ENCODE measurements at regions not wholly inside any gene's neighbourhood (a gene's known extent, or its start where the extent isn't known, plus 50 kb on each side); places are given as distances from the start of the nearest gene placed in this dataset.

DNA sequence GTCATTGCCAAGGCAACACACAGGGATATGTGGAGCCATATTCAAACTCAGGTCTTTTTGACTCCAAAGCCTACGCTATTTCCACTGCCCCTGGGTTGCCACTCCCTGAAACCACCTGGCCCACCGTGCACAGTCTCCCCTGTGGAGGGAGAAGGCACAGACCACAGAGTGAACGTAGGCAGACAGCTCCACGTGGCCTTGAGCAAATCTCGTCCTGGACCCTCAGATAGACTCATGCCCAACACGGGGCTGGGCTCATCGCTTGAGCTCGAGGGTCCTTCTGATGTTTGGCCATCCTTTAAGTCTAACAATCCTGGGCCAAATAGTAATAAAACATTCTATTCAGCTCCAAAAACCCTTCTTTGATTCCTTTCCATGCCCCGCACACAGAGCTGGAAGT, 72.0 kb downstream of the CPN2 start:
- H3K4me3 ChIP-seq (ENCODE audit: low read depth, low read length), result no peak overlapping the region
- DNase-seq (ENCODE audit: low read depth), result no peak
- in situ Hi-C loops (cut with HindIII; ENCODE audit: low sequenced_read_pairs), result no loop called here
- TF ChIP-seq, protein P1, sequence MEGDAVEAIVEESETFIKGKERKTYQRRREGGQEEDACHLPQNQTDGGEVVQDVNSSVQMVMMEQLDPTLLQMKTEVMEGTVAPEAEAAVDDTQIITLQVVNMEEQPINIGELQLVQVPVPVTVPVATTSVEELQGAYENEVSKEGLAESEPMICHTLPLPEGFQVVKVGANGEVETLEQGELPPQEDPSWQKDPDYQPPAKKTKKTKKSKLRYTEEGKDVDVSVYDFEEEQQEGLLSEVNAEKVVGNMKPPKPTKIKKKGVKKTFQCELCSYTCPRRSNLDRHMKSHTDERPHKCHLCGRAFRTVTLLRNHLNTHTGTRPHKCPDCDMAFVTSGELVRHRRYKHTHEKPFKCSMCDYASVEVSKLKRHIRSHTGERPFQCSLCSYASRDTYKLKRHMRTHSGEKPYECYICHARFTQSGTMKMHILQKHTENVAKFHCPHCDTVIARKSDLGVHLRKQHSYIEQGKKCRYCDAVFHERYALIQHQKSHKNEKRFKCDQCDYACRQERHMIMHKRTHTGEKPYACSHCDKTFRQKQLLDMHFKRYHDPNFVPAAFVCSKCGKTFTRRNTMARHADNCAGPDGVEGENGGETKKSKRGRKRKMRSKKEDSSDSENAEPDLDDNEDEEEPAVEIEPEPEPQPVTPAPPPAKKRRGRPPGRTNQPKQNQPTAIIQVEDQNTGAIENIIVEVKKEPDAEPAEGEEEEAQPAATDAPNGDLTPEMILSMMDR (IDR thresholded peaks at IDR 0.05; ENCODE audit: low read depth, low read length, missing control alignments), result no peak

GRCh38 chr3:194279701-194280360, 71.3 kb downstream of the CPN2 start:
- H3K4me3 ChIP-seq (ENCODE audit: low read depth, low read length), result no peak overlapping the region
- TF ChIP-seq, protein P1 (IDR thresholded peaks at IDR 0.05; ENCODE audit: low read depth, low read length, missing control alignments), result no peak
- DNase-seq (ENCODE audit: low read depth), result no peak
- in situ Hi-C loops (cut with HindIII; ENCODE audit: low sequenced_read_pairs), result no loop called here

- TF ChIP-seq, protein P1 (IDR thresholded peaks at IDR 0.05; ENCODE audit: low read depth, low read length, missing control alignments), result no peak
- no peak for DNase-seq (ENCODE audit: low read depth)
- in situ Hi-C loops (cut with HindIII; ENCODE audit: low sequenced_read_pairs), result no loop called here
- no peak overlapping the region for H3K4me3 ChIP-seq (ENCODE audit: low read depth, low read length)
Observed at GRCh38 chr3:194280777-194281176, 70.4 kb downstream of the CPN2 start.

DNA sequence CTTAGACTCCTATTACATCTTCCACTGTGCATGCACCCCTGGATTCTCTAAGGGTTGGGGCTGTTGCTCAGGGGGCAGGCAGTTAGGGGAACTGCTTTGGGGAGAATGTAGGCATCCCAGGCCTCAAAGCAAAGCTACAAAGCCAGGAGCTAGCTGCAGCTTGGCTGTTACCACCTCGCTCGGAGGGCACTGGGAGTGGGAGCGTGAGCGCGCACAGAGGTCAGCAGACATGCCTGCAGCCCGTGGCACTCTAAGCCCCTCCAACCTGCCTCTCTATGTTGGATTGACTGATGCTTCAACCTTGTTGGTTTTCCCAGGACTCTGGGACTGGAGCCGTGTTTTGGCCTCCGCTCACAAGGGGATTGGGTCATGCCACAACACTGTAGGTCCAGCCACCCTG, 69.8 kb downstream of the CPN2 start:
- TF ChIP-seq, protein P1 (IDR thresholded peaks at IDR 0.05; ENCODE audit: low read depth, low read length, missing control alignments), result no peak
- in situ Hi-C loops (cut with HindIII; ENCODE audit: low sequenced_read_pairs), result no loop called here

GRCh38 chr3:194281766-194282165, 69.4 kb downstream of the CPN2 start:
- TF ChIP-seq, protein P1 (IDR thresholded peaks at IDR 0.05; ENCODE audit: low read depth, low read length, missing control alignments), result no peak
- in situ Hi-C loops (cut with HindIII; ENCODE audit: low sequenced_read_pairs), result no loop called here
- no peak overlapping the region for H3K4me3 ChIP-seq (ENCODE audit: low read depth, low read length)
- no peak for DNase-seq (ENCODE audit: low read depth)

More for the DNA sequence above, 69.8 kb downstream of the CPN2 start:
- no peak for DNase-seq (ENCODE audit: low read depth)
- no peak overlapping the region for H3K4me3 ChIP-seq (ENCODE audit: low read depth, low read length)

DNA sequence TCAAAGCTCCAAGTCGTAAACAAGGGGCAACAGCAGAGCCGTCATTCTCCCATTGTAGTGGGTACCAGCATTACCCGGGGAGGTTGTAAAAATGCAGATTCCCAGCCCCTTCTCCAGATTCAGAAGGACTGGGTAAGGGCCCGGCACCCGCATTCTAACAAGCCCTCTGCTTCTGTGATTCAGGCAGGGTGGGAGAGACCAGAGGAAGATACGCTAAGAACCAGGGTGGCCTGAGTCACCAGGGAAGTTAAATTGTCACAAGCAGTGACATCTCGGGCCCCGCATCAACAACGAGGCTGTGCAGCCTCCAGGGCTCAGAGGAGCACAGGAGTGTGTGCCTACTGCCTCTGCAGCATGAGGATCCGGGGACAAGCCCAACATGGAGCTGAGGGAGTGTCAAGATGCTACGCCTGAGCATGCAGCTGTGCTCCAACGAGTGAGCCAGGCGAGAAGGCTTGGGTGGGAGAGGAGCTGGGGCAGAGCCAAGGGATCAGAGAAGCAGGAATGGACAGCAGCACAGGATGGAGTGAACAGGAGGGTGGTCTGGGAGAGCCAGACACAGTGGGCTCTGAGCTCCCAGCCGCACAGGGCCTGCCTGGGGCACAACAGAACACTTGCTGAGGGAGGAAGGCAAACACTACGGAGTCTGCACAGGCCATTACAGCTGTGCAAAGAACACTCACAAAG, 68.5 kb downstream of the CPN2 start:
- DNase-seq (ENCODE audit: low read depth), result no peak
- H3K4me3 ChIP-seq (ENCODE audit: low read depth, low read length), result no peak overlapping the region
- in situ Hi-C loops (cut with HindIII; ENCODE audit: low sequenced_read_pairs), result no loop called here
- TF ChIP-seq, protein P1 (IDR thresholded peaks at IDR 0.05; ENCODE audit: low read depth, low read length, missing control alignments), result no peak

All from astrocyte of the cerebellum (primary cell).